ENCODE measurements at regions not wholly inside any gene's neighbourhood (a gene's known extent, or its start where the extent isn't known, plus 50 kb on each side); places are given as distances from the start of the nearest gene placed in this dataset.

GRCh38 chr3:181512787-181513186 is 198.9 kb upstream of the SOX2 start:
- H3K4me1 ChIP-seq, result no peaks in the 10 kb centered on the region
- no peak overlapping the region for H3K27ac ChIP-seq
- intact Hi-C loops (cut with DNase I), result no loop called here
- H3K4me3 ChIP-seq, result no peak overlapping the region
- TF ChIP-seq, protein P1, sequence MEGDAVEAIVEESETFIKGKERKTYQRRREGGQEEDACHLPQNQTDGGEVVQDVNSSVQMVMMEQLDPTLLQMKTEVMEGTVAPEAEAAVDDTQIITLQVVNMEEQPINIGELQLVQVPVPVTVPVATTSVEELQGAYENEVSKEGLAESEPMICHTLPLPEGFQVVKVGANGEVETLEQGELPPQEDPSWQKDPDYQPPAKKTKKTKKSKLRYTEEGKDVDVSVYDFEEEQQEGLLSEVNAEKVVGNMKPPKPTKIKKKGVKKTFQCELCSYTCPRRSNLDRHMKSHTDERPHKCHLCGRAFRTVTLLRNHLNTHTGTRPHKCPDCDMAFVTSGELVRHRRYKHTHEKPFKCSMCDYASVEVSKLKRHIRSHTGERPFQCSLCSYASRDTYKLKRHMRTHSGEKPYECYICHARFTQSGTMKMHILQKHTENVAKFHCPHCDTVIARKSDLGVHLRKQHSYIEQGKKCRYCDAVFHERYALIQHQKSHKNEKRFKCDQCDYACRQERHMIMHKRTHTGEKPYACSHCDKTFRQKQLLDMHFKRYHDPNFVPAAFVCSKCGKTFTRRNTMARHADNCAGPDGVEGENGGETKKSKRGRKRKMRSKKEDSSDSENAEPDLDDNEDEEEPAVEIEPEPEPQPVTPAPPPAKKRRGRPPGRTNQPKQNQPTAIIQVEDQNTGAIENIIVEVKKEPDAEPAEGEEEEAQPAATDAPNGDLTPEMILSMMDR (IDR thresholded peaks at IDR 0.05), result no peak
- ATAC-seq, result no peak
- no peaks in the 10 kb centered on the region for H3K36me3 ChIP-seq
- peaks cover 13% of the 10 kb centered on the region for H3K9me3 ChIP-seq
- no peaks in the 10 kb centered on the region for H3K27me3 ChIP-seq (ENCODE audit: low read depth)
- DNase-seq, result no peak

DNA sequence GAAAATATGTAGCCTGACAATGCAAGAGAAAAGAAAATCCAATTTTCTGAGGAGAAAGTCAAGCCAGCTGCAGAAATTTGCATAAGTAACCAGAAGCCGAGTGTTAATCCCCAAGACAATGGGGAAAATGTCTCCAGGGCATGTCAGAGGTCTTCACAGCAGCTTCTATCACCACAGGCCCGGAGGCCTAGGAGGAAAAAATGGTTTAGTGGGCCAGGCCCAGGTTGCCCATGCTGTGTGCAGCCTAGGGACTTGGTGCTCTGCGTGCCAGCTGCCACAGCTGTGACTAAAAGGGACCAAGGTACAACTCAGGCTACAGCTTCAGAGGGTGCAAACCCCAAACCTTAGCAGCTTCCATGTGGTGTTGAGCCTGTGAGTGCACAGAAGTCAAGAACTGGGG is 201.2 kb upstream of the SOX2 start:
- intact Hi-C loops (cut with DNase I), result no loop called here
- no peaks in the 10 kb centered on the region for H3K27me3 ChIP-seq (ENCODE audit: low read depth)
- DNase-seq (no peak), ATAC-seq (no peak)
- peaks cover 13% of the 10 kb centered on the region for H3K9me3 ChIP-seq
- no peaks in the 10 kb centered on the region for H3K4me1 ChIP-seq
- TF ChIP-seq, protein P1 (IDR thresholded peaks at IDR 0.05), result no peak
- H3K27ac ChIP-seq, result no peak overlapping the region
- no peaks in the 10 kb centered on the region for H3K36me3 ChIP-seq
- H3K4me3 ChIP-seq, result no peak overlapping the region

GRCh38 chr3:181497358-181497757 is 214.4 kb upstream of the SOX2 start:
- H3K4me3 ChIP-seq, result no peak overlapping the region
- no peaks in the 10 kb centered on the region for H3K27me3 ChIP-seq (ENCODE audit: low read depth)
- H3K9me3 ChIP-seq, result no peaks in the 10 kb centered on the region
- DNase-seq, result no peak
- H3K36me3 ChIP-seq, result no peaks in the 10 kb centered on the region
- H3K27ac ChIP-seq, result no peak overlapping the region
- intact Hi-C loops (cut with DNase I), result no loop called here
- no peaks in the 10 kb centered on the region for H3K4me1 ChIP-seq
- TF ChIP-seq, protein P1 (IDR thresholded peaks at IDR 0.05), result no peak
- no peak for ATAC-seq

DNA sequence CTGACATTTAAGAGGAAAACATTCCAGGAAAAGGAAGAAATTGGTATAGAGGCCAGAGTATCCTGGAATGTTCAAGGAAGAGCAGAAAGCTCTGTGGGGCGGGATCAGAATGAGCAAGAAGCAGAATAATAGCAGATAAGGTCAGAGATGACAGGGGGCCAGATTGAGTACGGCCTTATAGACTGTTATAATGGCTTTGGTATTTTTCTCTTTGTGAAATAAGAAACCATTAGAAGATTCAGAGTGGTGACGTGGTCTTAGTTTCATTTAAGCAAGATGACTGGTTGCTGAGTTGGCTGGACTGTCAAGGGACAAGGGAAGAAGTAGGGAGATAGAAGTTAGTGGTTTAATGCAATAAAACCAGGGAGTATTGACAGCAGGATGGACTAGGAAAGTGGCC is 218.3 kb upstream of the SOX2 start:
- Histone ChIP-seq H3K4me3 (no peak overlapping the region), H3K4me1 (no peaks in the 10 kb centered on the region), H3K36me3 (no peaks in the 10 kb centered on the region), H3K27ac (no peak overlapping the region), H3K9me3 (no peaks in the 10 kb centered on the region), H3K27me3 (ENCODE audit: low read depth) (no peaks in the 10 kb centered on the region)
- ATAC-seq (no peak), DNase-seq (no peak)
- intact Hi-C loops (cut with DNase I), result no loop called here
- TF ChIP-seq, protein P1 (IDR thresholded peaks at IDR 0.05), result no peak

DNA sequence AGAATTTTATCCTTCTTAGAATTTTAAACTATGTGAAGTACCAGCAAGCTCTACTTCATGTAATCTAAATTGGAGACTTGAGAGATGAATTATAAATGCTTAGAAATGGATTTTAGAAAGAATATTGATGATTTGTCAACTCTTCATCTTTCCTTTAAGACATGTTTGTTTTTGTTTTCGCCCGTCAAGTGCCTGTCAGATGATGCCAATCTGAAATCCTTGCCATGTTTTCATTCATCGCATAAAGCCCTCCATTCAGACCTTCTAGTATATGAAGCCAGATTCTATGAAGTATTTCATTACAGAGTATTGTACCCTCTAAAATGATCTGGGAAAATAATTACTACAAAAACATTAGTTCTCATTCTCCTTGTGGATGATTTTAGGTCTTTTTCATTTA is 223.2 kb upstream of the SOX2 start:
- H3K9me3 ChIP-seq, result no peaks in the 10 kb centered on the region
- no peaks in the 10 kb centered on the region for H3K36me3 ChIP-seq
- intact Hi-C loops (cut with DNase I), result no loop called here
- H3K27me3 ChIP-seq (ENCODE audit: low read depth), result no peaks in the 10 kb centered on the region
- TF ChIP-seq, protein P1 (IDR thresholded peaks at IDR 0.05), result no peak
- no peak for DNase-seq
- H3K4me3 ChIP-seq, result no peak overlapping the region
- peaks cover 10% of the 10 kb centered on the region for H3K4me1 ChIP-seq
- no peak overlapping the region for H3K27ac ChIP-seq
- ATAC-seq, result no peak
